CD4-positive, alpha-beta T cell (primary cell): ENCODE measurements at regions not wholly inside any gene's neighbourhood (a gene's known extent, or its start where the extent isn't known, plus 50 kb on each side); places are given as distances from the start of the nearest gene placed in this dataset.

Source experiments
- ATAC-seq: fragments of 200-7000 bp; cut with Tn5 transposase; one replicate; pipeline ENCODE4 v1.10.0; 2022; ENCODE audit warnings: mild to moderate bottlenecking; ENCODE audit not compliant: poor library complexity
- CTCF ChIA-PET: fragments of 350-600 bp; sonication (Branson Sonifier 250); formaldehyde crosslinking; loops from one replicate; lab custom pipeline; 2021; ENCODE audit warnings: antibody characterized with exemption, inconsistent platforms; lab: Charles Lee
- POLR2A ChIA-PET: fragments of 350-600 bp; sonication (Branson Sonifier 250); formaldehyde crosslinking; loops from one replicate; lab custom pipeline; 2021; ENCODE audit warnings: antibody characterized with exemption, inconsistent platforms; lab: Charles Lee
- DNase-seq, 14 experiments: peaks; one replicate each; pipeline ENCODE4 v3.0.0-alpha.2; 2013 to 2020; ENCODE audit warnings: mixed read lengths in 2 of 14
- H3K27ac ChIP-seq, 2 donors: one replicate each; pipeline versions ENCODE4 v1.5.1 to v1.7.0; 2013; ENCODE audit warnings: low read length in 2 of 2, low read depth in 1 of 2, mild to moderate bottlenecking in 1 of 2
- H3K27me3 ChIP-seq, 2 experiments: 1 replicate in 1 of 2; 2 replicates in 1 of 2; pipeline versions ENCODE4 v1.6.1 to v1.7.0; 2013; ENCODE audit warnings: low read length in 2 of 2, control low read depth in 1 of 2, mild to moderate bottlenecking in 1 of 2, moderate library complexity in 1 of 2; ENCODE audit not compliant: insufficient read depth in 2 of 2, control insufficient read depth in 1 of 2
- H3K36me3 ChIP-seq: one replicate; pipeline ENCODE4 v1.6.1; 2013; ENCODE audit warnings: low read length, control low read depth; ENCODE audit not compliant: insufficient read depth
- H3K4me1 ChIP-seq: one replicate; pipeline ENCODE4 v1.6.1; 2013; ENCODE audit warnings: low read length, control low read depth; ENCODE audit not compliant: insufficient read depth
- H3K4me3 ChIP-seq: one replicate; pipeline ENCODE4 v1.5.1; 2013; ENCODE audit warnings: mild to moderate bottlenecking, low read length, moderate library complexity
- H3K9me3 ChIP-seq, 2 experiments: 1 replicate in 1 of 2; 2 replicates in 1 of 2; pipeline versions ENCODE4 v1.6.1 to v1.7.0; 2013; ENCODE audit warnings: low read length in 2 of 2, mild to moderate bottlenecking in 2 of 2, control low read depth in 1 of 2, moderate library complexity in 1 of 2; ENCODE audit not compliant: control insufficient read depth in 1 of 2, insufficient read depth in 1 of 2
- H3K27ac Mint-ChIP-seq: one replicate; pipeline ENCODE4 v1.8.0; 2020; ENCODE audit warnings: mixed read lengths
- H3K27me3 Mint-ChIP-seq: one replicate; pipeline ENCODE4 v1.8.0; 2021; ENCODE audit warnings: mixed read lengths
- H3K36me3 Mint-ChIP-seq: one replicate; pipeline ENCODE4 v1.8.0; 2021; ENCODE audit warnings: low read depth, mixed read lengths
- H3K4me1 Mint-ChIP-seq: one replicate; pipeline ENCODE4 v1.8.0; 2021; ENCODE audit warnings: low read depth, mixed read lengths
- H3K4me3 Mint-ChIP-seq: one replicate; pipeline ENCODE4 v1.8.0; 2020; ENCODE audit warnings: mild to moderate bottlenecking, mixed read lengths
- H3K9me3 Mint-ChIP-seq: one replicate; pipeline ENCODE4 v1.8.0; 2020; ENCODE audit warnings: mixed read lengths
- CTCF ChIP-seq: fragments of 200-600 bp; IDR thresholded peaks from one replicate; pipeline ENCODE4 v1.8.0; 2022; ENCODE audit warnings: antibody characterized with exemption, mild to moderate bottlenecking
- intact Hi-C, 2 experiments: fragments of 100-400 bp; cut with DNase I in 1 of 2; cut with micrococcal nuclease in 1 of 2; formaldehyde crosslinking; loops; one replicate each; pipeline versions ENCODE4 v1.15.1 to v1.9.0; 2023 to 2025; cut with DNase I, micrococcal nuclease

GRCh38 chr6:140970485-140970884 lies 1162.2 kb upstream of the GJE1 start:
- H3K27me3 ChIP-seq = no peaks in the 10 kb centered on the region
- TF ChIP-seq CTCF = no peak
- no peaks in the 10 kb centered on the region for H3K36me3 ChIP-seq
- no peaks in the 10 kb centered on the region for H3K36me3 Mint-ChIP-seq
- no peak overlapping the region for H3K27ac Mint-ChIP-seq
- ATAC-seq = no peak
- H3K9me3 Mint-ChIP-seq = peaks cover 4% of the 10 kb centered on the region
- no peaks in the 10 kb centered on the region for H3K9me3 ChIP-seq
- DNase-seq = no peak
- H3K27ac ChIP-seq = no peak overlapping the region
- H3K4me1 ChIP-seq = no peaks in the 10 kb centered on the region
- POLR2A ChIA-PET = no interaction called here
- CTCF ChIA-PET = no interaction called here
- H3K4me3 Mint-ChIP-seq = no peak overlapping the region
- H3K4me1 Mint-ChIP-seq = no peaks in the 10 kb centered on the region
- no peak overlapping the region for H3K4me3 ChIP-seq
- intact Hi-C loops = no loop called here
- H3K27me3 Mint-ChIP-seq = peaks cover 8% of the 10 kb centered on the region

- no peak overlapping the region for H3K27ac Mint-ChIP-seq
- H3K27me3 Mint-ChIP-seq = no peaks in the 10 kb centered on the region
- H3K36me3 Mint-ChIP-seq = no peaks in the 10 kb centered on the region
- H3K9me3 ChIP-seq = no peaks in the 10 kb centered on the region
- intact Hi-C loops = no loop called here
- TF ChIP-seq CTCF = no peak
- no peak overlapping the region for H3K4me3 ChIP-seq
- H3K36me3 ChIP-seq = no peaks in the 10 kb centered on the region
- DNase-seq (no peak), ATAC-seq (no peak)
- ChIA-PET POLR2A (no interaction called here), CTCF (no interaction called here)
- no peak overlapping the region for H3K27ac ChIP-seq
- no peaks in the 10 kb centered on the region for H3K4me1 ChIP-seq
- H3K4me1 Mint-ChIP-seq = no peaks in the 10 kb centered on the region
- H3K9me3 Mint-ChIP-seq = no peaks in the 10 kb centered on the region
- H3K27me3 ChIP-seq = no peaks in the 10 kb centered on the region
- no peak overlapping the region for H3K4me3 Mint-ChIP-seq
Measured at GRCh38 chr6:140968062-140968461, 1164.7 kb upstream of the GJE1 start.

- no peaks in the 10 kb centered on the region for H3K36me3 Mint-ChIP-seq
- intact Hi-C loops = no loop called here
Measured at GRCh38 chr6:140966676-140967075, 1166.0 kb upstream of the GJE1 start.

More at GRCh38 chr6:140966676-140967075, 1166.0 kb upstream of the GJE1 start:
- Histone ChIP-seq H3K4me3 (no peak overlapping the region), H3K27ac (no peak overlapping the region), H3K36me3 (no peaks in the 10 kb centered on the region), H3K9me3 (no peaks in the 10 kb centered on the region), H3K4me1 (no peaks in the 10 kb centered on the region), H3K27me3 (no peaks in the 10 kb centered on the region)
- Mint-ChIP-seq H3K27me3 (no peaks in the 10 kb centered on the region), H3K4me3 (no peak overlapping the region), H3K4me1 (no peaks in the 10 kb centered on the region), H3K27ac (no peak overlapping the region), H3K9me3 (no peaks in the 10 kb centered on the region)
- no peak for TF ChIP-seq CTCF
- ChIA-PET CTCF (no interaction called here), POLR2A (no interaction called here)
- ATAC-seq (no peak), DNase-seq (no peak)
